Ovary (tissue), 3 donors: ENCODE measurements at regions not wholly inside any gene's neighbourhood (a gene's known extent, or its start where the extent isn't known, plus 50 kb on each side); places are given as distances from the start of the nearest gene placed in this dataset.

Experiments used
- CTCF ChIP-seq, 3 donors: fragments of 450-650 bp in 2 of 3; fragments of 200-600 bp in 1 of 3; IDR thresholded peaks; one replicate each; pipeline versions ENCODE4 v1.5.1 to v1.8.0; 2016 to 2022; ENCODE audit warnings: antibody characterized with exemption in 3 of 3, mild to moderate bottlenecking in 1 of 3
- POLR2A ChIP-seq: fragments of 450-650 bp; IDR thresholded peaks from one replicate; pipeline ENCODE4 v1.6.1; 2017; ENCODE audit warnings: antibody characterized with exemption, mild to moderate bottlenecking, moderate library complexity
- donor health status: DM: no; HTN: no; CAD: no.

DNA sequence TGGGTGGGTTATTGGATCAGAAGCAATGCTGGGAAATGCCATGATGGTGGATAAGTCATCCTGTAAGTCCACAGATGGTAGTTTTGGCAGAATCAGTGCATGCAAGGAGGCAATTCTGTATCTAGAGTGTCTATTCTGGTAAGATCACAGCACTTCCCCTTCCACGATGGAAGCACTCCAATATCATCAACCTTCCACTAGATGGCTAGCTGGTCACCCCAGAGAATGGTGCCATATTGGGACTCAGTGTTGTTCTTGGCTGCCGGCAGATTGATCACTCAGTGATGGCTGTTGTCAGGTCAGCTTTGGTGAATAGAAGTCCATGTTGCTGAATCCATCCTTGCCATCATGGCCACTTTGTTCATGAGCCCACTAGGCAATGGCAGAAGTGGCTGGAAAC, 553.5 kb downstream of the CSNK1G3 start:
- TF ChIP-seq CTCF (IDR thresholded peaks at IDR 0.05) (no peak), POLR2A (no peak)
